Activated T-helper 17 cell treated with anti-CD3 and anti-CD28 coated beads, Interleukin-2, amount 50 U/mL, for 72 hours (primary cell): ENCODE measurements at regions not wholly inside any gene's neighbourhood (a gene's known extent, or its start where the extent isn't known, plus 50 kb on each side); places are given as distances from the start of the nearest gene placed in this dataset.
"Not testable (repeated sequence)": the region's sequence is repeated elsewhere in the genome, so short reads cannot be mapped to it uniquely, and the experiment has no call there.

ENCODE experiments used
- ATAC-seq: fragments of 150-1000 bp; cut with Tn5 transposase; replicated peaks from 2 replicates; pipeline ENCODE4 v1.10.0; 2021; ENCODE audit warnings: mild to moderate bottlenecking, moderate library complexity
- H3K27ac Mint-ChIP-seq: one replicate; pipeline ENCODE4 v1.8.0; 2022; ENCODE audit warnings: mixed read lengths
- H3K27me3 Mint-ChIP-seq: one replicate; pipeline ENCODE4 v1.8.0; 2022; ENCODE audit warnings: mixed read lengths
- H3K36me3 Mint-ChIP-seq: one replicate; pipeline ENCODE4 v1.8.0; 2022; ENCODE audit warnings: low read depth, mild to moderate bottlenecking, mixed read lengths
- H3K4me1 Mint-ChIP-seq: one replicate; pipeline ENCODE4 v1.8.0; 2022; ENCODE audit warnings: mixed read lengths
- H3K4me3 Mint-ChIP-seq: one replicate; pipeline ENCODE4 v1.8.0; 2022; ENCODE audit warnings: mild to moderate bottlenecking, mixed read lengths
- H3K9me3 Mint-ChIP-seq: one replicate; pipeline ENCODE4 v1.8.0; 2022; ENCODE audit warnings: mixed read lengths

DNA sequence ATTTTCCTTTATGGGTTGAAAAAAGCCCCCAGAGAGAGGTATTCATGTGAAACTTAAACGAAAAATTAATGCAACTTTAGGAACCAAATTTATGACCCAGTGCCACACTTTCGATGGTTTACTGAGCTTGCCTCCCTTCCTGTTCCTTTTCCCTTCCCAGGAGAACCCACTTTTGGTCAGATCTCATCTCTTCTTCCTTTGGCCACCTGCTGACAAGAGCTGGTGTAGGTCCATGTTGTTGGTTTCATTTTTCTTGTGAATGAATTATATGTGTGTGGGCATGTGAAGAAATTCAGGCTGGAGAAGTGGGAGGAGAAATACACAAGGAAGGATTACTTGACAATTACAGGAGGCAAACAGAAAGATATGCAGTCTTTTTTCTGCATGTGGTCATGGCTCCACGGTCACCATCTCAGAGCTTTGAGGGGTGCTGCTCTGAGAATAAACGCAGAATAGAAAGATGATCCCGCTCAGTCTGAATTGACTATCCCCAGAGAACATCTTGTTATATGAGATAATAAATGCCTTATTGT, 111.3 kb upstream of the TCF4 start:
- Mint-ChIP-seq H3K4me3 (no peak overlapping the region), H3K9me3 (no peaks in the 10 kb centered on the region), H3K36me3 (no peaks in the 10 kb centered on the region), H3K4me1 (no peaks in the 10 kb centered on the region), H3K27me3 (no peaks in the 10 kb centered on the region), H3K27ac (no peak overlapping the region)
- no peak for ATAC-seq

DNA sequence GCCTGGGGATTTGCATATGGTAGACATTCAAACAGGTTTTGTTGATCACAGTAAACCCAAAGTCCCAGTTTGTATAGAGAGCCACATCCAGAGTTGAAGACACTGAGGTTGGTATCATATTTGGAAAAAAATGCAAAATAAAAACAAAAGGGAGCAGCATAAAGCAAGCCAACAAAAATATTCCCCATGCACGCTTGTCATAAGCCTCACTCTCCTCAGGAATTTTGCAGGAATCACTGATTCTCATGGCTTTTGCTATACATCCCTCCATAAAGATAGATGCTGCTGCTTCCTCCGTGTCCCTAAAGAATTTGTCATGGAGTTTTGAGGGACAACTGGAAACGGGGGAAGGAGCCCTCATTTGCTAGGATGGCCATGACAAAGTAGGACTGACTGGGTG, 108.8 kb upstream of the TCF4 start:
- H3K27ac Mint-ChIP-seq: no peak overlapping the region
- H3K36me3 Mint-ChIP-seq: no peaks in the 10 kb centered on the region
- H3K27me3 Mint-ChIP-seq: no peaks in the 10 kb centered on the region
- H3K4me3 Mint-ChIP-seq: no peak overlapping the region
- ATAC-seq: no peak
- H3K9me3 Mint-ChIP-seq: no peaks in the 10 kb centered on the region
- no peaks in the 10 kb centered on the region for H3K4me1 Mint-ChIP-seq

DNA sequence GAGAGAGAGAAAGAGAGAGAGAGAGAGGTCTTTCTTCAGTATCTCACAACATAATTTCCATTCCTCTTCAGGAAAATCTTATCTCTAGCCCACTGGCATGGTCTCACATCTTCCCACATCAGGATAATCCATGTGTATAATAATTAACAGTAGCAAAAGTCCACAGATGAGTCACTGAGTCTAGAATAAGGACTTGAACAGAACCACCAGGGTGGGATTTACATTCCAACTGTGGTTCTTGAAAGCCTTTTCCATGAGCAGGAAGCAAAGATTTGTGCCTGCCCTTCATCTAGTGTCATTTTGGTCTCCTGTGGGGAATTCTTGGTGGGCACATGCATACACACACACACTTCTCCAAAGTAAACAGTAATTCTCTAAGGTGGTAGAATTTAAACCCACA, 107.1 kb upstream of the TCF4 start:
- no peaks in the 10 kb centered on the region for H3K36me3 Mint-ChIP-seq
- H3K4me3 Mint-ChIP-seq: no peak overlapping the region
- no peak overlapping the region for H3K27ac Mint-ChIP-seq
- no peaks in the 10 kb centered on the region for H3K9me3 Mint-ChIP-seq
- no peaks in the 10 kb centered on the region for H3K27me3 Mint-ChIP-seq
- no peak for ATAC-seq
- no peaks in the 10 kb centered on the region for H3K4me1 Mint-ChIP-seq

DNA sequence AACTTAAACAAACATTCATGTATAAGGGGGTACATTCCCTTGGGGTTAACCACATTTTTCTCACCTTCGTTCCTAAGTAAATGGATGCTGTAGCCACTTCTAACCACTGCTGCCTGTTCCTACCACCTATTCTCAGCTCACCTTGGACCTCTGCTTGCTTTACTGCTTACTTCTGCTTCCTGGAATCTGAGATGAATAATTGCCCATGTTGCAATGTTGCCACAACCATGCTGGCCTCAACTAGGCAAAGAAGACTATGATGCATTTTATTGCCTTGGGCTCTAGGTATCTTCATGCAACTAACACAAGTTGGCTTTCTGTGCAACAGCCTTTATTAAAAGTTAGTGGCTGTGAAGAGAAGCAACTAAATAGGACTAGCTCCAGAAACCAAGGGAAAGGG, 106.3 kb upstream of the TCF4 start:
- no peak overlapping the region for H3K27ac Mint-ChIP-seq
- no peak overlapping the region for H3K4me3 Mint-ChIP-seq
- no peaks in the 10 kb centered on the region for H3K9me3 Mint-ChIP-seq
- ATAC-seq: no peak
- no peaks in the 10 kb centered on the region for H3K4me1 Mint-ChIP-seq
- no peaks in the 10 kb centered on the region for H3K27me3 Mint-ChIP-seq
- H3K36me3 Mint-ChIP-seq: no peaks in the 10 kb centered on the region

DNA sequence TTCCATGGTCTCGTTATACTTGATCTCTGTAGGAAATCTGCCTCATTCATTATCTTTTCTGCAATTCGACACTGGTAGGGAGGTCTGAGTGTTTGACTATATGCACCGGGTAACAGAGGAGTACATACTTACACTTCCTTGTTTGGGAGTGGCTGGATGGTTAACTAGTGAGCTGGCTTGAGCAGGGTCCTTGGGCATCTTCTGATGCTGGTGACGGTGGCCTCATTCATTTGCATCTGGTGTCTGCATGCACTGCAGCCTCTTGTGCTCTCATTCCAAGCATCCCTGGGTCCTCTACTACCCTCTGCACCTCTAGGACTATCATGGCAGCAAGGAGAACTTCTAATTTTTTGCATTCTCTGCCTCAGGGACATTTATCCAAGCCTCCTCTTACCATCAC, 100.0 kb upstream of the TCF4 start:
- Mint-ChIP-seq H3K27me3 (no peaks in the 10 kb centered on the region), H3K4me3 (no peak overlapping the region), H3K9me3 (no peaks in the 10 kb centered on the region), H3K36me3 (no peaks in the 10 kb centered on the region), H3K27ac (no peak overlapping the region), H3K4me1 (no peaks in the 10 kb centered on the region)
- no peak for ATAC-seq

DNA sequence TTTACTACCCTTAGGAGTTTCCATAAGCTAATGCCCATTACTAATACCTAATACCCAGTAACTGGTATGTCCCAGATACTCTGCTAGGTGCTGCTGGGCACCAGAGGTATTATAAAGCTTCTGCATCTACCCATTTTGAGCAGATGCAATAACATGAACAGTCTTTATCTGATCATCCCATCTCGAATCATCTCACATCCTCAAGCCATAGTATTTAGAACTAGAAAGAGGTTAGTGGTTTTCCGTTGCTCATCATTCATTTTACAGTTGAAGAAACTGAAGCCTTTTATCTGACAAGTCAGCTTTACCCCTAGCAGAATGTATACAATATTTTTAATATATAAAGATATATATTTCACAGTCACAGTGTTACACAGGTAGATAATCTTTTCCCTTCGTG, 99.1 kb upstream of the TCF4 start:
- no peak for ATAC-seq
- Mint-ChIP-seq H3K27ac (no peak overlapping the region), H3K27me3 (no peaks in the 10 kb centered on the region), H3K4me3 (no peak overlapping the region), H3K4me1 (no peaks in the 10 kb centered on the region), H3K9me3 (no peaks in the 10 kb centered on the region), H3K36me3 (no peaks in the 10 kb centered on the region)

DNA sequence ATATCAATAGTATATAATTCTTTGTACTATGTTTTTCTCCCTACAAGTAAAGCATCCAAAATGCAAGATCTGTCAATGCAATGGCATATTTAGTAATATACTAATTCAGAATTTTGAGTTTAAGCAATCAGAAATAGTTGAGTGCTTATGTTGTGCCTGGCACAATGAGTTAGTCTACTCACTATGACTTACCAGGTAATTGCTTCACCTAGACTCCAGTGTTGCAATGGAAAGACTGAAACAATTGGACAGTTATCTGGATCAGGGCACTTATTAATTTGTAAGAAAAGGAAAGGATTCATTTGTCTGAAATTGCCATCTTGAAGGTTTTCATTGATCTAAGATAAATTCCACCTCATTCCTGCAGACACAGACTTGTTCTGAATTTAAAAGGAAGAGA, 97.6 kb upstream of the TCF4 start:
- no peak overlapping the region for H3K4me3 Mint-ChIP-seq
- no peaks in the 10 kb centered on the region for H3K9me3 Mint-ChIP-seq
- ATAC-seq: no peak
- H3K27ac Mint-ChIP-seq: no peak overlapping the region
- no peaks in the 10 kb centered on the region for H3K27me3 Mint-ChIP-seq
- H3K36me3 Mint-ChIP-seq: no peaks in the 10 kb centered on the region
- no peaks in the 10 kb centered on the region for H3K4me1 Mint-ChIP-seq

DNA sequence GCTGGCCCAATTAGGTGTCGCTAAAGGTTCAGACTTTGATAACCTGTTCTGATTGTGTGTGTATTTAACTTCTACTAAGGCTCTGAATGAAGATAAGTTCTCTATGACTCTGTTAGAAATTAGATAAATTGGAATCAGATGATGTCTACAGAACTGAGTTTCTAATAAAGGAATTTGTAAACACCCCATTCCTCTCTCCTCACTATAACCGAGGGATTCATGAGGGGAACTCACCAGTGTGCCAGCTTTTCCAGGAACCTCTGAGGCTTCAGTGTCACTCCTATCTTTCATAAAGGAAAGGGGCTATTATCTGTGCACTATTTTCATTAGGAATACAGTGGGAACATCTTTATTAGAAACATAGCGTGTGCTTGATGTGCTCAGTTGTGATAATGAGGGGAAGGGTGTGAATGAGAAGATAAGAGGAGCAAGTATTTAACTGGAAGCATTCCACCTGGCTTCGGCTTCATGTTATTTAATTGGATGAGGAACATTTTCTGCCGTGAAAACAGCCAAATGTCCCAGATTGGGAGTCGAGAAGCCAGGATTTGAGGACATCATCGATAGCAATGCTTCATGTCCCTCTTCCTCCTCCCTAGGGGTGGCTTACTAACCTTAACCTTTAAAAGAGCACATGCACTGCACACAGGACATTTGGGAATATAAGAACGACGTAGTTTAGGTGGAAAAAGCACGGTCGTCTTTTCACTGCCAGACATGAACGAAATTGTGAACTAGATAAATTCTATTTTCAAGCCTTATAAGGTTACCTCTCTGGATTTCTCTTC, 84.8 kb upstream of the TCF4 start:
- no peaks in the 10 kb centered on the region for H3K36me3 Mint-ChIP-seq
- H3K27ac Mint-ChIP-seq: no peak overlapping the region
- no peak overlapping the region for H3K4me3 Mint-ChIP-seq
- H3K27me3 Mint-ChIP-seq: no peaks in the 10 kb centered on the region
- H3K4me1 Mint-ChIP-seq: no peaks in the 10 kb centered on the region
- H3K9me3 Mint-ChIP-seq: peaks cover 14% of the 10 kb centered on the region
- no peak for ATAC-seq

DNA sequence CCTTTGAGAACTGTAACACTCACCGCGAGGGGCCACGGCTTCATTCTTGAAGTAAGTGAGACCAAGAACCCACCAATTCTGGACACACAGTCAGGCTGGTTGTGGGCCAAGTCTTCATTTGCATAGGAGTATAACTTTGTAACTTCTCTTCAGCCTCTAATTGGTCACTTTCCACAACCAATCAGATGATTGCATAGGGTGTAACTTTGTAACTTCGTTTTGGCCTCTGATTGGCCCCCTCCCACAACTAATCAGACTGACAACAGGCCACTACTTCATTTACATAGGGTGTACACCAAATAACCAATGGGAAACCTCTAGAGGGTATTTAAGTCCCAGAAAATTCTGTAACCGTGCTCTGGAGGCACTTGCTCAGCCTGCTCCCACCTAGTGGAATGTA, 77.5 kb upstream of the TCF4 start:
- Mint-ChIP-seq H3K4me3 (no peak overlapping the region), H3K36me3 (no peaks in the 10 kb centered on the region), H3K4me1 (no peaks in the 10 kb centered on the region), H3K27me3 (no peaks in the 10 kb centered on the region), H3K27ac (no peak overlapping the region), H3K9me3 (no peaks in the 10 kb centered on the region)
- no peak for ATAC-seq

DNA sequence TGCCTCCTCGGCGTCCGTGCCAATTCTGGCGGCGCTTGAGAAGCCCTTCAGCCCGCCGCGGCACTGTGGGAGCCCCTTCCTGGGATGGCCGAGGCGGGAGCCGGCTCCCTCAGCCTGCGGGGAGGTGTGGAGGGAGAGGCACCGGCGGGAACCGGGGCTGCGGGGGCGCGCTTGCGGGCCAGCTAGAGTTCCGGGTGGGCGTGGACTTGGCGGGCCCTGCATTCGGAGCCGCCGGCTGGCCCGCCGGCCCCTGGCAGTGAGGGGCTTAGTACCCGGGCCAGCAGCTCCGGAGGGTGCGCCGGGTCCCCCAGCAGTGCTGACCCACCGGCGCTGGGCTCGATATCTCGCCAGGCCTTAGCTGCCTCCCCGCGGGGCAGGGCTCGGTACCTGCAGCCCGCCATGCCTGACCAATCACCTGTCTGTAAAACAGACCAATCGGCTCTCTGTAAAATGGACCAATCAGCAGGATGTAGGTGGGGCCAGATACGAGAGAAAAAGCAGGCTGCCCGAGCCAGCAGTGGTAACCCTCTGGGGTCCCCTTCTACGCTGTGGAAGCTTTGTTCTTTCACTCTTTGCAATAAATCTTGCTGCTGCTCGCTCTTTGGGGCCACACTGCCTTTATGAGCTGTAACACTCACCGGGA, 76.9 kb upstream of the TCF4 start:
- not testable (repeated sequence) for ATAC-seq, H3K9me3 Mint-ChIP-seq

DNA sequence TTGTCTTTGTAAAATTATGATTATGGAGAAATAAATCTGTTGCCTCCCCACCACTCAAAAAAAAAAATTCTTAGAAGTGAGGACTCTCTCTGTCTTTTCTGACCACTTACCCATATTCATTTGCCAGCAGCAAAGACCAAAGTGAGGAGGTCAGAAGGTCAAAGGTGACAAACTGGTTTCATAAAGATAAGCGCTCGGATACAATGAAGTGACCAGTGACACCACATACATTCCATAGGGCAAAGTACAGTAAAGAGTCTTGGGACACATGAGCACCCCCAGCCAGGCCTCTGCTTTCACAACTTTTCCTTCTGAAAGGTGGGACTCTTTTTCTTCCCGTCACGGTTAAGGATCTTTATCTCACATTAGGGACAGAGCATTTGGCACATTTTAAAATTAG, 75.9 kb upstream of the TCF4 start:
- no peak overlapping the region for H3K27ac Mint-ChIP-seq
- no peaks in the 10 kb centered on the region for H3K27me3 Mint-ChIP-seq
- H3K9me3 Mint-ChIP-seq: peaks cover 10% of the 10 kb centered on the region
- no peaks in the 10 kb centered on the region for H3K36me3 Mint-ChIP-seq
- no peaks in the 10 kb centered on the region for H3K4me1 Mint-ChIP-seq
- H3K4me3 Mint-ChIP-seq: no peak overlapping the region
- ATAC-seq: no peak

More for the DNA sequence above, 76.9 kb upstream of the TCF4 start:
- H3K36me3 Mint-ChIP-seq, H3K4me3 Mint-ChIP-seq, H3K4me1 Mint-ChIP-seq, H3K27ac Mint-ChIP-seq, H3K27me3 Mint-ChIP-seq: not testable (repeated sequence)

DNA sequence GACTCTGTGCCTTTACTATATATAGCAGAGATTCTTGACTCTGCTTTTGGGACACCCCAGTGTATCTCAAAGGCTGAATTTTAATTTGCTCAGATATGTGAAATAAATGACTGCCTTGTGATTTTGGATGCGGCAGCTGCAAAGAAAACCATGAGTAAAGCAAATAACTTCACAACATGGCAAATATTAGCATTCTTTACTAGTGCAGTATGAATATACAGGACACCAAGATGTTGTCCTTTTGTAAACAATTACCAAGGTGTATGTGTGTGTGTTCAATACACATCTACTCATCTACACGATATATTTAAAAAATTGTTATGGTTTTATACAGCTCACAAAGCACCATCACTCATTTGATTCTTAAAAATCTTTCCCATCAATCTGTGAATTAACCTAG, 70.6 kb upstream of the TCF4 start:
- no peak overlapping the region for H3K27ac Mint-ChIP-seq
- peaks cover 11% of the 10 kb centered on the region for H3K9me3 Mint-ChIP-seq
- H3K27me3 Mint-ChIP-seq: no peaks in the 10 kb centered on the region
- no peak for ATAC-seq
- H3K4me3 Mint-ChIP-seq: no peak overlapping the region
- H3K4me1 Mint-ChIP-seq: no peaks in the 10 kb centered on the region
- H3K36me3 Mint-ChIP-seq: no peaks in the 10 kb centered on the region

DNA sequence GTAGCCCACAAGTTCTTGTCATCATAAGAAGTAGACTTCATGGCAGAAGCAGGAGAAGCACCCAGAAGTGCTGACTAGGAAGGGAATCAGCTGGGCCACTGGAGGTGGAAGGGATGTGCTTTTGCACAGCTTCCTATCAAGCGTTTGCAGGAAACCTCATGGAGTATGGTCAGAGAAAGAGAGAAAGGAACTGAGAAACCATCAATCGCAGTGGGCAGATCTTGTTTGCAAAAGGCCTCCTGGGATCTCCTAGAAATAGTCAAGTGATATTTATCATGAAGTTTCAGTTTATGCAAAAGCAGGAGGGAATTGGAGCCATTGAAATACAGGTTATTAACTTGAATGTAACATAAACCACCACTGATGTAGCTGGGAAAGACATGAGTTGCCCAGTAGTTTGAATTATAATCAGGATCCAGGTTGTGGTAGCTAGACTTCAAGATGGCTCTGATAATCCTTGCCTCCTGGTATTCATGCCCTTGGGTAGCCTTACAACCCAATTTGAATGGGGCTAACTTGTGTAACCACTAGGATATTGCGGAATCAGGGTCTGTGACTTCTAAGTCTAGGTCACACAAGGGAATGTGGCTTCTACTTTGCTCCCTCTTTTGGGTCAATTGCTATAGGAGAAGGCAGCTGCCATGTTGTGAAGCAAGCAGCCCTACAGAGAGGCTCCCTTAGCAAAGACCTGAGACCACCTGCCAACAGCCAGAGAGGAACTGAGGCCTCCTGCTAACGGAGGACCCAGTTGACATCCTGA, 69.8 kb upstream of the TCF4 start:
- Mint-ChIP-seq H3K4me3 (no peak overlapping the region), H3K36me3 (no peaks in the 10 kb centered on the region), H3K27me3 (no peaks in the 10 kb centered on the region), H3K9me3 (peaks cover 11% of the 10 kb centered on the region), H3K27ac (no peak overlapping the region), H3K4me1 (no peaks in the 10 kb centered on the region)
- no peak for ATAC-seq

DNA sequence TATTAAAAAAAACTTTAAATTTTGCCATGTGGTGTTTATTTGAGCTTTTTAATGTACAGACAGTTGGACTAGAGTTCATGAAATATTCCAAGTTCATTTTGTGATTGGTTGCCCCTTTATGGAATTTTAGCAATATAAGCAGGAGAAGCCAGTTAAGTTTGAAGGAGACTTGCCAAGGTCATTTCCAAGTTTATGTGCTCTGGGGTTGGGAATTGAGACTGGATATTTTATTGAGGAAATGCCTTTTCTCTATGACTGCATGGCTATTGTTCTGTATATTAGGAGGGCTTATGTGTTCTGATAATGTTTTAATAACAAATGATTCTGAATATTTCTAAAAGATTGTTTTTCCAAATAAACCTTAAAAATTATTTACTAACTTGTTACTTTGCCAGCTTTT, 67.0 kb upstream of the TCF4 start:
- H3K4me1 Mint-ChIP-seq: no peaks in the 10 kb centered on the region
- peaks cover 12% of the 10 kb centered on the region for H3K9me3 Mint-ChIP-seq
- no peak overlapping the region for H3K4me3 Mint-ChIP-seq
- H3K36me3 Mint-ChIP-seq: no peaks in the 10 kb centered on the region
- ATAC-seq: no peak
- no peaks in the 10 kb centered on the region for H3K27me3 Mint-ChIP-seq
- no peak overlapping the region for H3K27ac Mint-ChIP-seq

DNA sequence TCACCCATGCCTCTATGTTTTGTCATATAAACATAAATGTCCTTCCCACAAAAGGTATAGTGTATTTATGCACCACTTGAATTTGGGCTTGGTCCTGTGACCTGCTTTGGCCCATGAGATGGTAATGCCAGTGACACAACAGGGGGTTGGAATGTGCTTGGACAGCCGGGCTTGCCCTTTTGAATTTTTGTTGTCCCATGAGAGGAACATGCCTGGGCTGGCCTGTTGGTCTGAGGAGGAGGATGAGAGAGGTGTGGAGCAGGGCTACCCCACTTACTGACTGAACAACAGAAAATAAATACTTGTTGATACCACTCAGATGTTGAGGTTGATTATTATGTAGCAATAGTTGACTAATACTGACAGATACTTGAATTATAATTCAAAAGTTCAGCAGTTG, 63.2 kb upstream of the TCF4 start:
- H3K4me3 Mint-ChIP-seq: no peak overlapping the region
- peaks cover 4% of the 10 kb centered on the region for H3K9me3 Mint-ChIP-seq
- no peak overlapping the region for H3K27ac Mint-ChIP-seq
- no peak for ATAC-seq
- H3K4me1 Mint-ChIP-seq: no peaks in the 10 kb centered on the region
- no peaks in the 10 kb centered on the region for H3K27me3 Mint-ChIP-seq
- no peaks in the 10 kb centered on the region for H3K36me3 Mint-ChIP-seq
